HEK293 (cell line): ENCODE measurements at regions not wholly inside any gene's neighbourhood (a gene's known extent, or its start where the extent isn't known, plus 50 kb on each side); places are given as distances from the start of the nearest gene placed in this dataset.

Source experiments
- ZBTB8A ChIP-seq: fragments of 450-650 bp; formaldehyde crosslinking; IDR thresholded peaks from 2 replicates; pipeline ENCODE4 v1.5.1; 2016; ENCODE audit warnings: missing biosample characterization, missing genetic modification characterization
- ZNF24 ChIP-seq: fragments of 450-650 bp; formaldehyde crosslinking; IDR thresholded peaks from 2 replicates; pipeline ENCODE4 v1.5.1; 2016; ENCODE audit warnings: missing biosample characterization, missing genetic modification characterization
- TF ChIP-seq, protein P1 (sequence below): fragments of 450-650 bp; formaldehyde crosslinking; IDR thresholded peaks from 2 replicates; pipeline ENCODE4 v1.5.1; 2016; ENCODE audit warnings: missing biosample characterization, missing genetic modification characterization

DNA sequence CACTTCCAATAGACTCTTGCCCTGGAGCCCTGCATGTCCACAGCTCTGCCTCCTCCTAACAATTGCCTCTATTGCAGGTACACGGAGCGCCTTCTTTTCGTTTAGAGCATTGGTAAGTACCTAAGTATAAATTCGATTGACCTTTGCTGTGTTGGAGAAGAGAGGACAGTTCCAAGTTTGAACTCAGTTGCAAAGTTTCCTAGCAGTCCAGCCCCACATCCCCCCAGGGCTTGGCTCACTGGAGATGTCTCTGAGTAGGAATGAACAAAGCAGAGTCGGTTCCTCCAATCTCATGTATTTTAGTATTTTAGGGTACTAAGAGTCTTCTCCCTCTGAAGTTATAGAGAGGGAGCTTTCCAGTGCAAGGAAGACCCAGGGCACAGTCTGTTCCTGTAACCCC is 238.9 kb upstream of the AJAP1 start:
- no peak for TF ChIP-seq ZNF24 (tag by site-specific recombination)
- no peak for TF ChIP-seq ZBTB8A (tag by site-specific recombination)
- TF ChIP-seq, protein P1, sequence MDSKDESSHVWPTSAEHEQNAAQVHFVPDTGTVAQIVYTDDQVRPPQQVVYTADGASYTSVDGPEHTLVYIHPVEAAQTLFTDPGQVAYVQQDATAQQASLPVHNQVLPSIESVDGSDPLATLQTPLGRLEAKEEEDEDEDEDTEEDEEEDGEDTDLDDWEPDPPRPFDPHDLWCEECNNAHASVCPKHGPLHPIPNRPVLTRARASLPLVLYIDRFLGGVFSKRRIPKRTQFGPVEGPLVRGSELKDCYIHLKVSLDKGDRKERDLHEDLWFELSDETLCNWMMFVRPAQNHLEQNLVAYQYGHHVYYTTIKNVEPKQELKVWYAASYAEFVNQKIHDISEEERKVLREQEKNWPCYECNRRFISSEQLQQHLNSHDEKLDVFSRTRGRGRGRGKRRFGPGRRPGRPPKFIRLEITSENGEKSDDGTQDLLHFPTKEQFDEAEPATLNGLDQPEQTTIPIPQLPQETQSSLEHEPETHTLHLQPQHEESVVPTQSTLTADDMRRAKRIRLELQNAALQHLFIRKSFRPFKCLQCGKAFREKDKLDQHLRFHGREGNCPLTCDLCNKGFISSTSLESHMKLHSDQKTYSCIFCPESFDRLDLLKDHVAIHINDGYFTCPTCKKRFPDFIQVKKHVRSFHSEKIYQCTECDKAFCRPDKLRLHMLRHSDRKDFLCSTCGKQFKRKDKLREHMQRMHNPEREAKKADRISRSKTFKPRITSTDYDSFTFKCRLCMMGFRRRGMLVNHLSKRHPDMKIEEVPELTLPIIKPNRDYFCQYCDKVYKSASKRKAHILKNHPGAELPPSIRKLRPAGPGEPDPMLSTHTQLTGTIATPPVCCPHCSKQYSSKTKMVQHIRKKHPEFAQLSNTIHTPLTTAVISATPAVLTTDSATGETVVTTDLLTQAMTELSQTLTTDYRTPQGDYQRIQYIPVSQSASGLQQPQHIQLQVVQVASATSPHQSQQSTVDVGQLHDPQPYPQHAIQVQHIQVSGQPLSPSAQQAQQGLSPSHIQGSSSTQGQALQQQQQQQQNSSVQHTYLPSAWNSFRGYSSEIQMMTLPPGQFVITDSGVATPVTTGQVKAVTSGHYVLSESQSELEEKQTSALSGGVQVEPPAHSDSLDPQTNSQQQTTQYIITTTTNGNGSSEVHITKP (tag by site-specific recombination): no peak
